ENCODE measurements at regions not wholly inside any gene's neighbourhood (a gene's known extent, or its start where the extent isn't known, plus 50 kb on each side); places are given as distances from the start of the nearest gene placed in this dataset.

- TF ChIP-seq CTCF (conservative IDR thresholded peaks at IDR 0.05) (no peak), ZFX (IDR thresholded peaks at IDR 0.05) (no peak)
Observed at GRCh38 chr1:18020021-18020817, 87.4 kb upstream of the IGSF21 start.
